ENCODE measurements at regions not wholly inside any gene's neighbourhood (a gene's known extent, or its start where the extent isn't known, plus 50 kb on each side); places are given as distances from the start of the nearest gene placed in this dataset.

GRCh38 chrX:65608026-65608425 lies 59.4 kb upstream of the MSN start:
- Histone ChIP-seq H4K20me1 (ENCODE audit: insufficient read depth, low read length) (no peaks in the 10 kb centered on the region), H2AFZ (ENCODE audit: low read depth, low read length) (no peak overlapping the region), H3K4me3 (ENCODE audit: insufficient read depth, low read depth, low read length) (no peak overlapping the region), H3K36me3 (ENCODE audit: insufficient read depth, low read length) (no peaks in the 10 kb centered on the region), H3K4me2 (ENCODE audit: low read length) (no peak overlapping the region), H3K27me3 (ENCODE audit: insufficient read depth, low read length) (no peaks in the 10 kb centered on the region), H3K9ac (ENCODE audit: low read length) (no peak overlapping the region), H3K79me2 (ENCODE audit: insufficient read depth, low read length) (no peaks in the 10 kb centered on the region), H3K27ac (ENCODE audit: low read depth, low read length) (no peak overlapping the region), H3K9me3 (ENCODE audit: insufficient read depth, low read depth, low read length) (no peaks in the 10 kb centered on the region), H3K4me1 (ENCODE audit: insufficient read depth, low read length) (peaks cover 8% of the 10 kb centered on the region)
- Mint-ChIP-seq H3K27me3 (ENCODE audit: low read depth, unreplicated experiment) (no peaks in the 10 kb centered on the region), H3K9me3 (ENCODE audit: unreplicated experiment) (no peaks in the 10 kb centered on the region), H3K36me3 (ENCODE audit: low read depth, unreplicated experiment) (no peaks in the 10 kb centered on the region), H3K27ac (ENCODE audit: unreplicated experiment) (no peak overlapping the region), H3K4me3 (ENCODE audit: unreplicated experiment) (no peak overlapping the region), H3K4me1 (ENCODE audit: low read depth, unreplicated experiment) (peaks cover 5% of the 10 kb centered on the region)
- no peak for DNase-seq (ENCODE audit: low read depth)
- FAIRE-seq = no peak
- TF ChIP-seq CTCF (IDR thresholded peaks at IDR 0.05; ENCODE audit: insufficient read depth, low read depth, low read length) (no peak), EZH2 (IDR thresholded peaks at IDR 0.05; ENCODE audit: insufficient read depth, low read length) (no peak)

- no peak overlapping the region for H3K4me3 Mint-ChIP-seq (ENCODE audit: unreplicated experiment)
- no peaks in the 10 kb centered on the region for H3K36me3 Mint-ChIP-seq (ENCODE audit: low read depth, unreplicated experiment)
- Histone ChIP-seq H3K4me3 (ENCODE audit: insufficient read depth, low read depth, low read length) (no peak overlapping the region), H2AFZ (ENCODE audit: low read depth, low read length) (no peak overlapping the region), H3K4me1 (ENCODE audit: insufficient read depth, low read length) (peaks cover 10% of the 10 kb centered on the region), H4K20me1 (ENCODE audit: insufficient read depth, low read length) (no peaks in the 10 kb centered on the region), H3K36me3 (ENCODE audit: insufficient read depth, low read length) (no peaks in the 10 kb centered on the region), H3K79me2 (ENCODE audit: insufficient read depth, low read length) (no peaks in the 10 kb centered on the region), H3K9ac (ENCODE audit: low read length) (no peak overlapping the region), H3K27me3 (ENCODE audit: insufficient read depth, low read length) (no peaks in the 10 kb centered on the region), H3K9me3 (ENCODE audit: insufficient read depth, low read depth, low read length) (no peaks in the 10 kb centered on the region), H3K4me2 (ENCODE audit: low read length) (no peak overlapping the region), H3K27ac (ENCODE audit: low read depth, low read length) (no peak overlapping the region)
- peak; percentile 99 for FAIRE-seq
- no peaks in the 10 kb centered on the region for H3K27me3 Mint-ChIP-seq (ENCODE audit: low read depth, unreplicated experiment)
- H3K4me1 Mint-ChIP-seq (ENCODE audit: low read depth, unreplicated experiment) = peaks cover 5% of the 10 kb centered on the region
- H3K9me3 Mint-ChIP-seq (ENCODE audit: unreplicated experiment) = no peaks in the 10 kb centered on the region
- DNase-seq (ENCODE audit: low read depth) = peak; percentile 11
- TF ChIP-seq CTCF (IDR thresholded peaks at IDR 0.05; ENCODE audit: insufficient read depth, low read depth, low read length) = no peak
- no peak for TF ChIP-seq EZH2 (IDR thresholded peaks at IDR 0.05; ENCODE audit: insufficient read depth, low read length)
- peak overlapping the region; percentile 26 for H3K27ac Mint-ChIP-seq (ENCODE audit: unreplicated experiment)
These were observed 60.2 kb upstream of the MSN start for GRCh38 chrX:65607070-65607742.

GRCh38 chrX:65602221-65602560 lies 65.3 kb upstream of the MSN start:
- Histone ChIP-seq H3K9ac (ENCODE audit: low read length) (no peak overlapping the region), H3K36me3 (ENCODE audit: insufficient read depth, low read length) (no peaks in the 10 kb centered on the region), H4K20me1 (ENCODE audit: insufficient read depth, low read length) (no peaks in the 10 kb centered on the region), H3K4me3 (ENCODE audit: insufficient read depth, low read depth, low read length) (no peak overlapping the region), H3K4me2 (ENCODE audit: low read length) (peak overlapping the region; percentile 44), H3K4me1 (ENCODE audit: insufficient read depth, low read length) (peaks cover 22% of the 10 kb centered on the region), H2AFZ (ENCODE audit: low read depth, low read length) (no peak overlapping the region), H3K27me3 (ENCODE audit: insufficient read depth, low read length) (no peaks in the 10 kb centered on the region), H3K9me3 (ENCODE audit: insufficient read depth, low read depth, low read length) (no peaks in the 10 kb centered on the region), H3K79me2 (ENCODE audit: insufficient read depth, low read length) (no peaks in the 10 kb centered on the region), H3K27ac (ENCODE audit: low read depth, low read length) (no peak overlapping the region)
- no peak for DNase-seq (ENCODE audit: low read depth)
- peaks cover 3% of the 10 kb centered on the region for H3K4me1 Mint-ChIP-seq (ENCODE audit: low read depth, unreplicated experiment)
- no peak overlapping the region for H3K4me3 Mint-ChIP-seq (ENCODE audit: unreplicated experiment)
- no peaks in the 10 kb centered on the region for H3K9me3 Mint-ChIP-seq (ENCODE audit: unreplicated experiment)
- FAIRE-seq = peak; percentile 32
- TF ChIP-seq CTCF (IDR thresholded peaks at IDR 0.05; ENCODE audit: insufficient read depth, low read depth, low read length) (no peak), EZH2 (IDR thresholded peaks at IDR 0.05; ENCODE audit: insufficient read depth, low read length) (no peak)
- H3K36me3 Mint-ChIP-seq (ENCODE audit: low read depth, unreplicated experiment) = no peaks in the 10 kb centered on the region
- H3K27ac Mint-ChIP-seq (ENCODE audit: unreplicated experiment) = no peak overlapping the region
- H3K27me3 Mint-ChIP-seq (ENCODE audit: low read depth, unreplicated experiment) = no peaks in the 10 kb centered on the region
